ENCODE measurements at regions not wholly inside any gene's neighbourhood (a gene's known extent, or its start where the extent isn't known, plus 50 kb on each side); places are given as distances from the start of the nearest gene placed in this dataset.
A peak's percentile ranks its signal among the peaks of the same experiment; 100 is the strongest.

GRCh38 chr4:20302336-20302735 is 50.6 kb downstream of the SLIT2 start:
- no peak for DNase-seq

- no peak for DNase-seq
Observed at GRCh38 chr4:20305976-20306375, 54.3 kb downstream of the SLIT2 start.

GRCh38 chr4:20311856-20312255 is 60.2 kb downstream of the SLIT2 start:
- DNase-seq, result no peak

GRCh38 chr4:20313237-20314030 is 61.7 kb downstream of the SLIT2 start:
- DNase-seq, result no peak

- no peak for DNase-seq
Observed at GRCh38 chr4:20317424-20317985, 65.8 kb downstream of the SLIT2 start.

GRCh38 chr4:20318001-20318908 is 66.5 kb downstream of the SLIT2 start:
- no peak for DNase-seq

GRCh38 chr4:20318909-20319277 is 67.2 kb downstream of the SLIT2 start:
- peak; percentile 44 for DNase-seq

GRCh38 chr4:20319825-20320612 is 68.3 kb downstream of the SLIT2 start:
- no peak for DNase-seq

GRCh38 chr4:20323991-20324390 is 72.3 kb downstream of the SLIT2 start:
- no peak for DNase-seq

- DNase-seq, result no peak
Observed at GRCh38 chr4:20326460-20326859, 74.8 kb downstream of the SLIT2 start.

GRCh38 chr4:20326977-20327376 is 75.3 kb downstream of the SLIT2 start:
- DNase-seq, result no peak

- DNase-seq, result no peak
Observed at GRCh38 chr4:20327808-20328207, 76.1 kb downstream of the SLIT2 start.

- no peak for DNase-seq
Observed at GRCh38 chr4:20331642-20332041, 79.9 kb downstream of the SLIT2 start.

GRCh38 chr4:20333141-20333715 is 81.5 kb downstream of the SLIT2 start:
- no peak for DNase-seq

- DNase-seq, result no peak
Observed at GRCh38 chr4:20337261-20337664, 85.6 kb downstream of the SLIT2 start.

GRCh38 chr4:20338841-20339240 is 87.1 kb downstream of the SLIT2 start:
- no peak for DNase-seq

GRCh38 chr4:20341134-20341738 is 89.5 kb downstream of the SLIT2 start:
- no peak for DNase-seq

GRCh38 chr4:20347531-20347930 is 95.8 kb downstream of the SLIT2 start:
- DNase-seq, result no peak

GRCh38 chr4:20348411-20348810 is 96.7 kb downstream of the SLIT2 start:
- DNase-seq, result no peak

GRCh38 chr4:20351360-20352162 is 99.9 kb downstream of the SLIT2 start:
- no peak for DNase-seq

- no peak for DNase-seq
Observed at GRCh38 chr4:20352163-20352431, 100.4 kb downstream of the SLIT2 start.

GRCh38 chr4:20353646-20354045 is 101.9 kb downstream of the SLIT2 start:
- no peak for DNase-seq
